Ishikawa (cell line): ENCODE measurements at regions not wholly inside any gene's neighbourhood (a gene's known extent, or its start where the extent isn't known, plus 50 kb on each side); places are given as distances from the start of the nearest gene placed in this dataset.

Experiments
- CEBPB ChIP-seq: IDR thresholded peaks from 2 replicates; pipeline ENCODE4 v1.6.1; 2012
- CREB1 ChIP-seq: IDR thresholded peaks from 2 replicates; pipeline ENCODE4 v1.6.1; 2012; ENCODE audit warnings: low read depth
- EGR1 ChIP-seq: IDR thresholded peaks from 2 replicates; pipeline ENCODE4 v1.6.1; 2012
- EP300 ChIP-seq: IDR thresholded peaks from 2 replicates; pipeline ENCODE4 v1.6.1; 2012; ENCODE audit warnings: borderline replicate concordance
- FOXM1 ChIP-seq: IDR thresholded peaks from 2 replicates; pipeline ENCODE4 v1.6.1; 2012; ENCODE audit warnings: low read depth, borderline replicate concordance
- NFIC ChIP-seq: IDR thresholded peaks from 2 replicates; pipeline ENCODE4 v1.6.1; 2012
- RAD21 ChIP-seq: IDR thresholded peaks from 2 replicates; pipeline ENCODE4 v1.6.1; 2012; ENCODE audit warnings: low read depth
- TAF1 ChIP-seq: IDR thresholded peaks from 2 replicates; pipeline ENCODE4 v1.6.1; 2012; ENCODE audit warnings: low read depth, mild to moderate bottlenecking
- TCF12 ChIP-seq: IDR thresholded peaks from 2 replicates; pipeline ENCODE4 v1.6.1; 2012; ENCODE audit warnings: low read depth
- TEAD4 ChIP-seq: IDR thresholded peaks from 2 replicates; pipeline ENCODE4 v1.6.1; 2012
- YY1 ChIP-seq: IDR thresholded peaks from 2 replicates; pipeline ENCODE4 v1.6.1; 2012; ENCODE audit warnings: low read depth
- ZBTB7A ChIP-seq: IDR thresholded peaks from 2 replicates; pipeline ENCODE4 v1.6.1; 2012; ENCODE audit warnings: low read depth
- TF ChIP-seq, protein P1 (sequence below): IDR thresholded peaks from 2 replicates; pipeline ENCODE4 v1.6.1; 2012
- TF ChIP-seq, protein P2 (sequence below): IDR thresholded peaks from 2 replicates; pipeline ENCODE4 v1.6.1; 2012; ENCODE audit warnings: low read depth, mild to moderate bottlenecking
- TF ChIP-seq, protein P3 (sequence below): IDR thresholded peaks from 2 replicates; pipeline ENCODE4 v1.6.1; 2012

DNA sequence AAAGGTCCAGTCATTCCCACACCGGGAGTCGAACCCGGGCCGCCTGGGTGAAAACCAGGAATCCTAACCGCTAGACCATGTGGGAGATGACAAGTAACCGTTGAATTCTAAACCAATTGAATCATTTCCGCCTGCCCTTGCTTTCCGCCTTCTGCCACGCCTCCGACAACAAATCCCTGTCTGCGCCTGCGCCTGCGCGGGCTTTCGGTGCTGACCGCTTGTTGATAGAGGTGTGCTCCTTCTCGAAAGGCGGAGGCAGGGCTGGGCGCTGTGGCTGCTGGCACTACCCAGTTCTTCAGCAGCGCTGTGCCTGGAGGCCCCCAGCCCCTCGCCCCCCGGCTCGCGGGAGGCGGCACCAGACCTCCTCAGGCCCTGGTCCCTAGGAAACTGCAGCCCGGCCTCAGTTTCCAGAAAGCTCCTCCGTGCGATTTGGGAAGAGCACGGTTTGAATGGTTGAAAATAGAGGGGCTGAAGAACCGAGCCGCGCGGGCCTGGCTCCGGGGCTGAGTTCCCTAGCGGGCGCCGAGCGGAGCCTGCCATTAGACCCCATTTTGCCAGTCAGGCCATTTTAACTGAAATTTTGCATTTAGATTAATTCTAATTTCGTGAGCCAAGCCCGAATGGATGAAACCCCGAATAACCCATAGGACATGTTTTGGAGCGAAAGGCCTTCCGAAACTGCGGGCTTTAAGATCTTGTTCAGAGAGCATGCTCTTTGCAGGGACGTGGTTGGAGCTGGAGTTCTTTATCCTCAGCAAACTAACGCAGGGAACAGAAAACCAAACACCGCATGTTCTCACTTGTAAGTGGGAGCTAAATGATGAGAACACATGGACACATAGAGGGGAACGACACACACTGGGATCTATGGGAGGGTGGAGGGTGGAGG lies 219.3 kb upstream of the ATP10A start:
- TF ChIP-seq NFIC (no peak), EGR1 (no peak), TEAD4 (peak; percentile 80), RAD21 (no peak)
- TF ChIP-seq, protein P1, sequence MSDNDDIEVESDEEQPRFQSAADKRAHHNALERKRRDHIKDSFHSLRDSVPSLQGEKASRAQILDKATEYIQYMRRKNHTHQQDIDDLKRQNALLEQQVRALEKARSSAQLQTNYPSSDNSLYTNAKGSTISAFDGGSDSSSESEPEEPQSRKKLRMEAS, result peak; percentile 90

DNA sequence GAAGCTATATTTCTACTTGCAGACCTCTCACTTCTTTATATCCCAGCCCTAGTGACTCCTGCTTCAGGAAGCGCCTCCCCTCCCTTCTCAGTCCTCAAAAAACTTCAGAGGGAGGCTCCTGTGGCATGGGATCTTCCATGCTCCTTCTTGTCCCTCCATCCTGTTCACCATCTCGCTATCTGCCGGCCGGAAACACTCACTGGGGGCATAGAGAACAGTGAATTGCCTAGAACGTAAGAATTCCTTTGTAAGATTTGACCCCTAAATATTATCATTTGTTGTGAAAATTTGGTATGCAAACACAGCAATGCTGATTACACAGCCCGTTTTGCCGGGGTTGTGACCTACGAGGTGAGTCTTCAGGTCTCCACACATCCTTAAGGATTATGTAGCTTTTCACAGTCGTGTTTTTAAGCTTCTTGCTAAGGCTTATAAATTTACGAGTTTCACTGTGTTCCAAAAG lies 218.7 kb upstream of the ATP10A start:
- TF ChIP-seq CREB1 (no peak), RAD21 (no peak), TAF1 (no peak), YY1 (no peak), ZBTB7A (no peak), EP300 (no peak; the same call in 1 of the 2 replicates), CEBPB (no peak), TEAD4 (no peak), TCF12 (no peak), FOXM1 (no peak), NFIC (no peak), EGR1 (no peak)
- TF ChIP-seq, protein P2, sequence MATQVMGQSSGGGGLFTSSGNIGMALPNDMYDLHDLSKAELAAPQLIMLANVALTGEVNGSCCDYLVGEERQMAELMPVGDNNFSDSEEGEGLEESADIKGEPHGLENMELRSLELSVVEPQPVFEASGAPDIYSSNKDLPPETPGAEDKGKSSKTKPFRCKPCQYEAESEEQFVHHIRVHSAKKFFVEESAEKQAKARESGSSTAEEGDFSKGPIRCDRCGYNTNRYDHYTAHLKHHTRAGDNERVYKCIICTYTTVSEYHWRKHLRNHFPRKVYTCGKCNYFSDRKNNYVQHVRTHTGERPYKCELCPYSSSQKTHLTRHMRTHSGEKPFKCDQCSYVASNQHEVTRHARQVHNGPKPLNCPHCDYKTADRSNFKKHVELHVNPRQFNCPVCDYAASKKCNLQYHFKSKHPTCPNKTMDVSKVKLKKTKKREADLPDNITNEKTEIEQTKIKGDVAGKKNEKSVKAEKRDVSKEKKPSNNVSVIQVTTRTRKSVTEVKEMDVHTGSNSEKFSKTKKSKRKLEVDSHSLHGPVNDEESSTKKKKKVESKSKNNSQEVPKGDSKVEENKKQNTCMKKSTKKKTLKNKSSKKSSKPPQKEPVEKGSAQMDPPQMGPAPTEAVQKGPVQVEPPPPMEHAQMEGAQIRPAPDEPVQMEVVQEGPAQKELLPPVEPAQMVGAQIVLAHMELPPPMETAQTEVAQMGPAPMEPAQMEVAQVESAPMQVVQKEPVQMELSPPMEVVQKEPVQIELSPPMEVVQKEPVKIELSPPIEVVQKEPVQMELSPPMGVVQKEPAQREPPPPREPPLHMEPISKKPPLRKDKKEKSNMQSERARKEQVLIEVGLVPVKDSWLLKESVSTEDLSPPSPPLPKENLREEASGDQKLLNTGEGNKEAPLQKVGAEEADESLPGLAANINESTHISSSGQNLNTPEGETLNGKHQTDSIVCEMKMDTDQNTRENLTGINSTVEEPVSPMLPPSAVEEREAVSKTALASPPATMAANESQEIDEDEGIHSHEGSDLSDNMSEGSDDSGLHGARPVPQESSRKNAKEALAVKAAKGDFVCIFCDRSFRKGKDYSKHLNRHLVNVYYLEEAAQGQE, result no peak
- TF ChIP-seq, protein P1, result no peak
- TF ChIP-seq, protein P3, sequence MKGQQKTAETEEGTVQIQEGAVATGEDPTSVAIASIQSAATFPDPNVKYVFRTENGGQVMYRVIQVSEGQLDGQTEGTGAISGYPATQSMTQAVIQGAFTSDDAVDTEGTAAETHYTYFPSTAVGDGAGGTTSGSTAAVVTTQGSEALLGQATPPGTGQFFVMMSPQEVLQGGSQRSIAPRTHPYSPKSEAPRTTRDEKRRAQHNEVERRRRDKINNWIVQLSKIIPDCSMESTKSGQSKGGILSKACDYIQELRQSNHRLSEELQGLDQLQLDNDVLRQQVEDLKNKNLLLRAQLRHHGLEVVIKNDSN, result no peak

DNA sequence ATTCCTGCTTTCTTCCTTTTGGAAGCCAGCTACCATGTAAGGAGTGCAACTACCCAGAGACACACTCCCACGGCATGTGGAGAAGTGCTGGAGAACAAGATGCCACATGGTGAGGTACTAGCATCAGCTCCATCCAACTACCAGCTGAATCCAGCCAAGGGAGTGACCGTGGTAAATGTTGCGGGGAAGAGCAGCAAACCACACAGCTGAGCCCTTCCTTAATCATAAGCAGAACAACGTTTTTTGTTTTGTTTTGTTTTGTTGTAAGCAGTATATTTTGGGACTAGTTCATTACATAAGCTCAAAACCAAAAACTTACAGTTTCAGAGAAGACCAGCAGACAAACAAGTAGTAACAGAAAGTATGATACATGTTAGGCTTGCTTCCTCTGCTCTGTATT lies 212.6 kb upstream of the ATP10A start:
- TF ChIP-seq, protein P2, result no peak
- no peak for TF ChIP-seq CEBPB
- TF ChIP-seq YY1, result no peak
- TF ChIP-seq, protein P1, result no peak
- TF ChIP-seq EGR1, result no peak
- TF ChIP-seq RAD21, result no peak
- TF ChIP-seq TAF1, result no peak
- no peak for TF ChIP-seq CREB1

DNA sequence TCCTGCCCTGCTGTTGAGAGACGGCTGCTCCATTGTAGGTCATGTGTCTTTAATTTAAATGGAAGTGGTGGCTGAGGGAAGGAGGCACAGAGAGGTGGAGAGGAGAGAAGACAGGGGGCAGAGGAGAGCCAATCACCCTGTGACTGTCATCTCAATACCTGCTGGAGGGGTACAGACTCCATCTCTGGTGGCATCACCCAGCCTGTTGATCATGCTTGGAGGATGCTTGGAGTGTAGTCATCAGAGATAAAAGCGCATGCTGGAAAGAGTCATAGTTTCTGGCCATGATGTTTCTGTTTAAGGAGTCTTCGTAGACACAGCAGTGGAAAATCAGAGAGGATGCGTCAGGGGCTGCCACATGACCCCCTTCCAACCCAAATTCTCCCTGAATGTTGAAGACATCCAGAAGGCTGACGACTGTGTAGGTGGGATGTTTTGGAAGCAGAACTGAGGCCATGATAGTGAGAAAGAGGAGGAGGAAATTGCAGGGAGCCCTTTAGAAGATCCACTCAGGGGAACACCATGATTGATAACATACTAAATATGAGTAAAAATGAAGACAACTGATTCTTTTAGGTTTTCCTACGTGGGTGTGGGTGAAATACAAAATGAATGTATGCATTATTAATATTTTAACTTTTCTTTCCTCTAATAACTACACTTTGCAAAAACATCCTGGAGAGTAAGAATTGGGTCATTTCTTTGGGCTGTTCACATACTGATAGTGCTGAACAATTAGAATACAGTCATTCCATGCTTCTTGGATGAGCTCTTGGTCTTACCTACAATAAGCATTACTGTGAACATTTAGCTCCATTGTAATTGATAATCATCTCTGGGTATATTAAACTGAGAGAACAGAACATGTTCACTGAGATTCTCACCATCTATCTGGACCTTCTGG lies 210.6 kb upstream of the ATP10A start:
- TF ChIP-seq EGR1 (no peak), CEBPB (no peak), TAF1 (no peak), YY1 (no peak), FOXM1 (no peak), CREB1 (no peak), RAD21 (no peak), EP300 (no peak), TEAD4 (no peak), NFIC (no peak), ZBTB7A (no peak), TCF12 (no peak)
- TF ChIP-seq, protein P2, result no peak
- TF ChIP-seq, protein P3, result no peak
- TF ChIP-seq, protein P1, result no peak
